NOMO-1 treated with DMSO at 0.1 percent for 48 hours (cell line): ENCODE measurements at regions not wholly inside any gene's neighbourhood (a gene's known extent, or its start where the extent isn't known, plus 50 kb on each side); places are given as distances from the start of the nearest gene placed in this dataset.

Experiments
- DNase-seq: peaks from one replicate; lab custom pipeline; 2025; ENCODE audit not compliant: unreplicated experiment; lab: John Stamatoyannopoulos, UW

DNA sequence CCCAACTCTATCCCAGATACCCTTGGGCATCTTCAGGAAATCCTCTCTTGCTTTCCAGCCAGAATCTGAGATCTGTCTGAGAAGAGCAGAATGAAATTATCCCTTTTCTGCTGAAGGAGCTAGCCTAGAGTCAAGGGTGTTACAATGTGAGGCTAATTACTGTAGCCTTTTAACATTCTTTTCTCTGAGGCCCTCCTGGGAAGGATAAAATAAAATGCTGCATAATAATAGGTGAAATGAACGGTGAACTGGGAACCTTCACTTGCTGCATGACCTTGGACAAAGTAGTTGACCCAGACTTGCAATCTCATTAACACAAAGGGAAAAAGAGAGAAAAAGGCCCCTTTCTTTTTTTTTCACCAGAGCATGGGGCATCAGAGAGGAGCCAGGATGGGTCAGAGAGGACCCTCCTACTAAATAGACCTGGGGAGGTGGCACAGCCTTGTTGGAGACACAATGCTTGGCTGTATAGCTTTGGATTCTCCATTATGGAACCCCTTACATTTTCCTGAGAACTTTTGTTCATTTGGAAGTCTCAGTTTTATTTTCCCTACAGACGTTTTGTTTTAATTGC is 137.0 kb upstream of the LIPC start:
- DNase-seq, result no peak

DNA sequence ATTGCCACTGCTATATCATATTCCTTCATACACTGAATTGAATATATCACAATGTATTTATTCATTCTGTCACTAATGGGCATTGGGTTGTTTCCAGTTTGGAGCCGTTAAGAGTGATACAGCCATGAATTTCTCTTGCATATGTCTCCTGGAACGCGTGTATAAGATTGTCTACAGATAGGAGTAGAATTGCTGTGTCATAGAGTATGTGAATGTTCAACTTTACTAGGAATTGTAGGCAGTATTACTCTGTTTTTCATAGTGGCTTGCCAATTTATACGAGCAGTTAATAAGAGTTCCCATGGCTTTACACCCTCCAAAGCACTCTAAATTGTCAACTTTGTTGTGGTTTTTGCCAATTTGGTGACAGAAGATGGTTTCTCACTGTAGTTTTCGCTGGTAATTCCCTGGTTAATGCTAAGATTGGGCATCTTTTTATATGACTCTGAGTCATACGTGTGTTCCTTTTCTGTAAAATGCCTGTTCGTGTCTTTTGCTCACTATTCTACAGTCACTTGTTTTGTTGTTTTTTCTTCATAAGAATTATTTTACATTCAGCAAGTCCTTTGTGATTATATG is 136.1 kb upstream of the LIPC start:
- DNase-seq, result no peak

DNA sequence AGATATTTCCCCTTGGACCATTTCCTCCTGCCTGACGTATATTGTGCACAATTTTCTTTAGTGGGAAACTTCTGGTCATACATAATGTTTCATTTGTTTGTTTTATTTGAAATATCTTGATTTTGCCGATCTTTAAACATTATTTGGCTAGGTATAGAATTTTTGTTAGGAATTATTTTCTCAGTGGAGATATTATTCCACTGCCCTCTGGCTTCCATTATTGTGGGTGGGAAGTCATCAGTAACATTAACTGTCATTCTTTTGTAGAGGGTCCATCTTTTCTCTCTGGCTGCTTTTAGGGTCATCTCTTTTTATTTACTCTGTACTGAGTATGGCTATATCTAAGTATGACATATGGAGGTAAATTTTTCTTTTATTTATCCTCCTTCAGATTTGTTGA is 135.5 kb upstream of the LIPC start:
- no peak for DNase-seq

DNA sequence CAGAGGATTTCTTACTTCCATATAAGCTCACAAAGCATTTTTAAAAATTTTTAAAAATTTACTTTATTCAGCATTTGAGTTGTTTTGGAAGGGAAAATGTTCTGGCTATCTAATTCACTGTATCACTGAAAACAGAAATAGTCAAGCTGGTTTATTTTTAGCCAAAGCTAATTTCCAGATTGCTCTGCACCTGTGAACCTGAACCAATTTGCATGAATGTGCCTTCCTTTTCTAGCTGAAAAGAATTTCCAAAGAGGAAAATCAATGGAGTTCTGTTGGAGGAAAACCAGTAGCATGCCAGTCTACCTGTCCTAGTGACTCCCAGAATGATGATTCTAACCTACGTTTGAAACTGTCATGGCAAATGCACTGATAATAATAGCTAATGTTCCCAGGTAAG is 134.2 kb upstream of the LIPC start:
- no peak for DNase-seq

DNA sequence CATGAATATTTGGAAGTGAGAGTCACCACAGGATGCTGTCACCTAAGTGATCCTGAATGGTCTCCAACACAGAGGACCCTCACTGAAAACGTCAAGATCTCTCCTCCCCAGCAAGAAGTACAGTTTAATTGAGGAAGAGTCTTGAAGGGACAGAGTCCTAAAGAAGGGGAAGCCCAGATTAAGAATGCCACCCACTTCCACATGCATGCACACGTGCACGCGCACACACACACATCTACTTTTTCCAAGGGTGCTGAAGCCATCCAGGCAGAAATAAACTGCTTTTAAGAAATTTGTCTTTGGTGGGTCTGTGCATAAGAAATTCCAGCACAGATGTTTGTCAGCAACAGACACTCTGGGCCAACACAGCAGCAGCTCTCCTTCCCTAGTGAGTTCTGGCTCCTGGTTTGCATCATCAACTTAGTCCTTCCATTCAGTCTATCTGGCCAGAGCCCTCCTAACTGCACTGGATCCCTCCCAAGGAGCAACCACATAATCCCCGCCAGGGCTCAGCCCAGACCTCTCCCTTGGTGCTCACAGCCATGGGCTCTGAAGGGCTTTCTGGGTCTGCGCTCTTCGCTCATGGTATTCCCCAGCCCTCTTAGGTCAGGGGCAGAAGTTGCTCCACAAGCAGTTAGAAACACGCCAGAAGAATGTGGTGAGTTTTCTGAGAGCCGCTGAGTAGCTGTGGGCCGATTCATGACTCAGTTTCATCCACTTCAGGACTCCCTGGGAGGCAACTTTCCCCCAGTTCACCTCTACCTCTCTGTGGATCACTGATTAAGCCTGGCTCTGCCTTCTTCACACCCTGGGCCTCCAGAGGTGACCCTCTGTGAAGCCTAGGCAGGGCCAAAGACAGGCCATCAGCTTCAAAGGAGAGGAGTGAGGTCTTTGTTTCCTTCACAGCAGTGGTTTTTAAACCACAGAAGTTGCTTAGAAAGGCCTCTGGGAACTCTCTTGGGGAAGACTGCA is 132.6 kb upstream of the LIPC start:
- DNase-seq, result no peak

DNA sequence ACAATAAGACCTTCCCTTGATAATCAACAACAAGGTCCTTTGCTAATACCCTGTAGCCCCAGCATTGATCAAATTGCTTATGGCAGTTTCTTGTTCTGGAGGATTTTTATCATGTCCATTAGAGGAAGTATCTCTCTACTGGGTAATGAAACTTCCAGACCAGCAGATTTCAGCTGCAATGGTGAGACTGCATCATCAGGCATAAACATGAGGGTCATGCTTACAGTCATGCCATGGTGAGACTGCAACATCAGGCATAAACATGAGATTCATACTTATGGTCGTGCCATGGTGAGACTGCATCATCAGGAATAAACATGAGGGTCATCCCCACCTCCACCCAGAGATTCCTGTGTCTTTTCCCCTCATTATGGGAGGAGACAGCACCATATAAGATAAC is 129.0 kb upstream of the LIPC start:
- no peak for DNase-seq

DNA sequence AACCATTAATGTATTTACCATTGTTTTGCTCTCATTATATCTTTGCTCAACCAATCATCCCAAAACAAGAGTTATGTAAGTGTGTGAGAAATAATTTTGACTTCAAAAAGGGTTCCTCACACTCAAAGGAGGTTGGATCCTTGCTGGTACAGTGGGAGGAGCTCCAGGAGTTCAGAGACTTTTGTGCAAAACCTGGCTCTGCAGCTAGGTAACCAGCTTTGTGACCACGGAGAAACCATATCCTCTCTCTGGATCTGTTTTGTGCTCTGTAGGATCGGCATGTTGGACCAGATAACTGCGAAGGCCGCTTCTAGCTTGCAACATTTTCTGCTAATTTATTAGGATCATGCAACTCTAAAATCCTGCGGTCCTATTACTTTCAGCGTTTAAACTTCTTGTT is 128.6 kb upstream of the LIPC start:
- DNase-seq, result no peak

DNA sequence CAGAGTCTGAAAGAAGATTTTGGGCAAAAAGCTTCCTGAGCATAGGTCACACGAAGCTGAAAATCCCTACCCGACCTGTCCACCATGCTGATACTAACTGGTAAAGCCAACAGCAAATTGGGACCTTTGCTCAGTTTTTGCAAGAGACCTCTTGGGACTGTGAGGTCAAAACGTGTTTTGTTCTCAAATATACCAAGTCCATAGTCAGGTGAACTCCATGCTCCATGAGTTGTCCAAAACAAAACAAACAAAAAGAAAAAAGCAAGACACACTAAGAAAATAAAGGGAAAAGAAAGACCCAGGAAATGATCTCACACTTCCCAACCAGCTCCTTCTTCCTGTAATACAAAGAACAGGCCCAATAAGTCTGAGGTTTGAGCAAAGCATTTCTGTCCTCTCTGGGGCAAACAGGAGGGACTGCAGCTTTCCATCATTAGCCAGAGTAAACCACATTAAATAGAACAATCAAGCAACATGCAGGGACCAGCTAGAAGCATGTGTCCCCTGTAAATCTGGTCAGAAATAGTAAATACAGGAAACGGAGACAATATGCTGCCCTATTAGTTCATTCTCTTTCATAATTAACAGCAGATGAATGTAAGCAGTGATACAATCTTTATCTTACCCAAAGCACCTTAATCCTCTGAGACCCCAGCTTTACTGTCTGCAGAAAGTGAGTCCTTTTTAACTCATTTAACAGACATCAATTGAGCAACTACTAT is 125.0 kb upstream of the LIPC start:
- DNase-seq, result no peak

DNA sequence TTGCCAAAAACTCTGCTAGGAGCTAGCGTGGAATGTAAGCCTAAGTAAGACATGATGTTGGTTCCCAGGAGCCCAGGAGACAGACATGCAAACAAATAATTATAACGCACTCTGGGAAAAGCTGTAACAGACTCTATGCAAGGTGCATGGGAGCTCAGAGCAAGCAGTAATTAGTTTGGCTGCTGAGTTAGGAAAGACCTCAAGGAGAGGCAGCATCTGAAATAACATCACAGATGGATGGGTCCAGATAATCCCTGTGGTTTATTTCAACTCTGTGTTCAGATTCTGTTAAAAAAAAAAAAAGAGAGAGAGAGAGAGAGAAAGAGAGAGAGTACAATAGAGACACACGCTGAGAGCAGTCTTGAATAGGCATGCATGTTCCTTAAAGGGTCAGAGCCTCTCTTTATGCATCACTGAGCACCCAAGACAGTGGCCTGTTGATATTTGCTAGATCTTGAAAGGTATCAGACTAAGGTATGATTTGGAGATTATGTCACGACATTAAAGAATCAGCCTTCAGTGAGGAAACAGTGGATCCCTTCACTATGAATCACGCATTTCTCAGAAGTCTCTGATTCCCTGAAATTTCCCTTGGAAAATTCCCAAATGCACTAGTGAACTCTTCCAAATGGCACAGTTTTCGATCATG is 124.4 kb upstream of the LIPC start:
- no peak for DNase-seq

DNA sequence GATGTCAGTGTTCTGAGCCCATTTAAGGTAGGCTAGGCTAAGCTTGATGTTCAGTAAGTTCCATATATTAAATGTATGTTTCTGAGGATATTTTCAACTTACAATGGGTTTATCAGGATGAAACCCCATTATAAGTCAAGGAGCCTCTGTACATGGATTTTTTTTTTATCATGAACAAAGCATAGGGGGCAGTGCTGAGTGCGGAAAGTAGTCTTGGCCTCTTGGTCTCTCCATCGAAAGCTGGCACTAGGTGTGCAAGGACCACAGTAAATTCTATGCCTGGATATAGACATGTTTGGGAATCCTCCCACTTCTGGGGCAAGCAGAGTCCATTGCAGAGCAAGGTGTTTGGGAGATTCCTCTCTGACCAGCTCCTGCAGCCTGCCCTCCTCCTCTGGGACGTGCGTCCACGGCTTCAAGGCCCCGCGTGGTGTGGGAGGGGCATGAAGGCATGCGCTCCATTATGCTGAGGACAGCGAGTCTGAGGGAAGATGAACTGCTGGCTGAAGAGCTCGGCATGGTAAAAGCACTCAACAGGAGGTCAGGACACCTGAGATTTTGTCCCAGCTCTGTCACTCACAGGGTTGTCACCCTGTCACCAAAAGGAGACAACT is 122.9 kb upstream of the LIPC start:
- DNase-seq, result no peak

DNA sequence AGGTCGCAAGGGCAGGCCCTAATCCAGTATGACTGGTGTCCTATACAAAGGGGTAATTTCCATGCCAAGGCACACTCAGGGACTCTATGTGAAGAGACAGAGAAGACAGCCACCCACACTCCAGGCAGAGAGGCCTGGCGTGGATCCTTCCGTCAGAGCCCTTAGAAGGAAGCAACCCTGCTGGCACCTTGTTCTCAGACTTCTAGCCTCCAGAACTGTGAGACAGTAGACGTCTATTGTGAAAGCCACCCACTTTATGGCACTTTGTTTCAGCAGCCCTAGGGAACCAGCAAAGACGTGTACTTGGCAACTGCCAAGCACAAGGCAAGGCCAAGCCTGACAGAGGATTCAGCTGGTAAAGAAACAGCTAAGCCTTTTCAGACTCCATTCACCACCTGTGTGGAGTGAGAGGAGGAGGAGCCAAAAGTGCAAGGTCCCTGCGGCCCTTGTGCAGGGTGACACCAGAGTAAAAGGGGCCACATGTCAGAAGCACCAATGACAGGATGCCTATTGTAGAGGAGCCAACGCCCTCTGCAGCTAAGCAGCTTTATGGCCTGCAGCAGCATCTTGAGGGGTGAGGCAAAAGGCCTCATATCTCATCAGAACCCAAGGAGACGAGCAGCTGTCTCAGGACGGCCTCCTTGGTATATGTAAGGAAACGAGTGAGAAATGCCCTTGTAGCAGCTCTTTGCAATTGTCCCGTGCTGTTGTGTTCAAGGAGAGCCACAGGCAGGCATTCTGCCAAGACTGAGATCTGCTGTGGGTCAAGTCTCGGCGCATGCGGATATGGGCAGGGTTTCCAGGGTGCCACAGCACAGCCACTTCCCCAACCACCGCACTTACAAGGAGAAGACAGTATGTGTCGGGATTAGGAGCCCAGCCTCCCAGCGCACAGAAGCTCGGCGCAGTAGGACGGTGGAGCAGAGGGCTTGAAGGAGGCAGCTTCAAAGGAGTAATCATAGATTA is 121.5 kb upstream of the LIPC start:
- DNase-seq, result no peak

DNA sequence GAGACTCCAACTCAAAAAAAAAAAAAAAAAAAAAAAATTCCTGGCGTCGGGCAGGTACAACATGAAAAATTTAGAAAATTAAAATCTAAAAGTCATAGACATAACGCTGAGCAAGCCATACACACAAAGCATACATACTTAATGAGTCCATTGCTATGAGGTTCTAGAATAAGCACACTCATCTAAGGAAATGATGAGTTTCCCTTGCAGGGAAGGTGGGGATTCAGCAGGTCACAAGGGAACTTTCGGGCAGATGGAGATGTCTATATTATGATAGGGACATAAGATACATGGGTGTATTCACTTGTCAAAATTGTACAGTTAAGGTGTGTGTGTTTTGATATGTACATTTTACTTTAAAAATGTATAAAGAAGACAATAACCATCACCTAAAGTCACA is 120.2 kb upstream of the LIPC start:
- no peak for DNase-seq

DNA sequence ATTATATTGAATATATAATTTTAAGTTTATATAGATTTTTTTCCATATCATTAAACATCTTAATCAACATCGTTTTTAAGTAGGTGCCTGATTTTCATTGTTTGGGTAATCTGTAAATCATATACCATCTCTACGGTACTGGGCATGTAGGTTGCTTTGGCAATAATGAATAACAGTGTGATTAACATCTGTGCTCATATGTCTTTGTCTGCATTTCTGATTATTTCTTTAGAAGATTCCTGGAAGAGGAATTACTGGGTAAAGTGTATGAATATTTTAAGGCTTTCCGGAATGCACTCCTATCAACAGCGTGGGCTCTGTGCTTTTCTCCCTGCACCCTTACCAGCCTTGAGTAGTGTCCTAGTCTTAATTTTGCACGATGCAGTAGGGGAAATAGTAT is 119.8 kb upstream of the LIPC start:
- DNase-seq, result no peak

DNA sequence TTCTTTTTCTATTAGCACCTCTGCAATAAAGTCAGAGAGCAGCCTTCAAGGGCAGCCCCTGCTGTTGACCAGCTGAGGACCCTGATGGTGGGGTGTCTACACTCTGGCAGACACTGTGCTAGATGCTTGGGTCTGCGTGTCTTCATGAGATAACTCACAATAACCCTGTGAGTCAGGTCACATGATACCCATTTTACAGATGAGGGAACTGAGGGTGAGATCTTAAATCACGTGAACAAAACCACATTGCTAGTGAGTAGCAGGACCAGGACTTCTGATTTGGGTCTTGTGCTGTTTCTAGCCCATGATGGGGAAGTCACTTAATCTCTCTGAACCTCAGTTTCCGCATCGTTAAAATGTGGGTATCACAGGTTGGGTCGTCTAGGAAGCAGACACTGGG is 118.5 kb upstream of the LIPC start:
- no peak for DNase-seq

DNA sequence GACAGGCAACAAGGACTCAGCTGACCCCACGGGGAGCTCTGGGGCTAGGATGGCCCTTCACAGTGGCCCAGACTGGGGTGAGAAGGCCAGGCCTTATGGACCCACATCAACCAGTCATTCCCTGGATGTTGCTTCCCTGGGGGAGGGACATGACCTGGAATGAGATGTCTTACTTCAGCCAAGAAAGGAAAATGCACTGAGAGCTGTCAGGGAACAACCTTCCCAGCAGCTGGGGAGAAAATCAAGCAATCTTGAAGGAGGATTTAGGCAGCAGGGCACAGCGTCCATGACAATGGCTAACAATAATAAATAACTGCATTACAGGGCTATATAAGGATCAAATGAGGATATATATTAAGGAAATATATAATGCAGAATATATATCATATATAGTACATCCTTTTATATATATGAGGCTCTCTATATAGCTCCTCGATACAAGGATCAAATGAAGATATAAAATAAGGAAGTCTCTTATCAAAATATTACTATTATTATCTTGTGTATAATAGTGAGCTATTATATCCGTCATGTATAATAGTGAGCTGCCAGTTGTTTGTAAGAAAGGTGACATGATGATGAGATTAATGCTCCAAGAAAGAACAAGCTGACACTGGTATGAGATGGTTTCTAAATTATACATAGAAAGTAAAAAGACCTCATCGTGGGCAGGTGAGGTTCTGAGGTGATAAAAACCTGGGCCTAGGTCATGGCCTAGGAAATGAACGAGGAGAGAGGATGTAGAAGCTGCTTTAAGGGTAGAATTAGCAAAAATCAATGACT is 117.8 kb upstream of the LIPC start:
- no peak for DNase-seq

DNA sequence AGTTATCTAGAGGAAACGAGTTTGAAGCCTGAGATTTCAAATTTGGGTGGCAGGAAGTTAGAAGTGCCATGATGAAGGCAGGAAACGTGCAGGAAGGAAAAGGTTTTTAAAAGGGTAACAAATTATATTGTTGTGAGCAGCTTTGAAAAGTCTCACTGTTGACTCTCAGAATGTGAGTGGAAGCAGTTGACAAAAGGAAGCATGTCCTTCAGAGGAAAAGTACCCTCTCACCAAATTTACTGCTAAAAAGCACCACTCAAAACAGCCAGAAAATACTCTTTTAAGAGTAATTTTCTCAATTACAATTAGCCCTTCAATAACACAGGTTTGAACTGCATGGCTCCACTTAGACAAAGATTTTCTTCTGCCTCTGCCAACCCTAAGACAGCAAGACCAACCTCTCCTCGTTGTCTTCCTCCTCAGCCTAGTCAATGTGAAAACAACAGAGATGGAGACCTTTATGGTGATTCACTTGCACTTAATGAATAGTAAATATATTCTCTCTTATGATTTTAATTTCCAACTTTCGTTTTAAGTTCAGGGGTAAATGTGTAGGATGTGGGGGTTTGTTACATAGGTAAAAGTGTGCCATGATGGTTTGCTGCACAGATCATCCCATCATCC is 117.1 kb upstream of the LIPC start:
- no peak for DNase-seq

DNA sequence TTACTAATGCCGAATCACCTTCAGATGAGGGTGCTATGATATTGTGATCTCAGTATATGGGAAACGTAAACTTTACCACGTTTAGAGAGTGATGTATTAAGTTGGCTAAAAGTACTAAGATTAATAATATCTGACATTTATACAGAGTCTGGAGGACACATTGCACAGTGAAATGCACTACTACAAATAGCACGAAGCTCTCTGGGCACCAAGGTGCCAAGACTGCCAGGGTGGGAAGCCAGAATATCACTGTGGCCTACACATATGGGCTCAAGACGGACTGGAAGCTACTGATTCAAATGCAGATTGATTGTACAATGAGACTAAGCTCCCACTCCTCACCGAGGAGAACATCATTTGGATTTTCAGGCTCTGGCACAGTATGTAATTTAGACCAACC is 113.3 kb upstream of the LIPC start:
- DNase-seq, result no peak

DNA sequence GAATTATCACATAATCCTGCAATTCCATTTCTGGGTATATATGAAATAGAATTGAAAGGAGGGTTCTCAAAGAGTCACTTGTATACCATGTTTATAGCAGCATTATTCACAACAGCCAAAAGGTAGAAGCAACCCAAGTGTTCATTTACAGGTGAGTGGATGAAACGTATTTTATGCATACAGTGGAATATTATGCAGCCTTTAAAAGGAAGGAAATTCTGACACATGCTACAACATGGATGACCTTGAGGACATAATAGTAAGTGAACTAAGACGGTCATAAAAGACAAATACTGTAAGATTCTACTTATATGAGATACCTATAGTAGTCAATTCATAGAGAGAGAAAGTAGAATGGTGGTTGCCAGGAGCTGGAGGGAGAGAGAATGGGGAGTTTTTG is 110.8 kb upstream of the LIPC start:
- no peak for DNase-seq
